ENCODE measurements at regions not wholly inside any gene's neighbourhood (a gene's known extent, or its start where the extent isn't known, plus 50 kb on each side); places are given as distances from the start of the nearest gene placed in this dataset.
A peak's percentile ranks its signal among the peaks of the same experiment; 100 is the strongest.
"Not testable (repeated sequence)": the region's sequence is repeated elsewhere in the genome, so short reads cannot be mapped to it uniquely, and the experiment has no call there.

GRCh38 chr3:107913701-107914100, 177.1 kb downstream of the CD47 start:
- Mint-ChIP-seq H3K27me3 (peaks cover 3% of the 10 kb centered on the region), H3K4me1 (peaks cover 14% of the 10 kb centered on the region), H3K36me3 (ENCODE audit: low read depth) (no peaks in the 10 kb centered on the region), H3K27ac (no peak overlapping the region), H3K4me3 (no peak overlapping the region), H3K9me3 (no peaks in the 10 kb centered on the region)
- no peak for DNase-seq
- no peak for ATAC-seq

DNA sequence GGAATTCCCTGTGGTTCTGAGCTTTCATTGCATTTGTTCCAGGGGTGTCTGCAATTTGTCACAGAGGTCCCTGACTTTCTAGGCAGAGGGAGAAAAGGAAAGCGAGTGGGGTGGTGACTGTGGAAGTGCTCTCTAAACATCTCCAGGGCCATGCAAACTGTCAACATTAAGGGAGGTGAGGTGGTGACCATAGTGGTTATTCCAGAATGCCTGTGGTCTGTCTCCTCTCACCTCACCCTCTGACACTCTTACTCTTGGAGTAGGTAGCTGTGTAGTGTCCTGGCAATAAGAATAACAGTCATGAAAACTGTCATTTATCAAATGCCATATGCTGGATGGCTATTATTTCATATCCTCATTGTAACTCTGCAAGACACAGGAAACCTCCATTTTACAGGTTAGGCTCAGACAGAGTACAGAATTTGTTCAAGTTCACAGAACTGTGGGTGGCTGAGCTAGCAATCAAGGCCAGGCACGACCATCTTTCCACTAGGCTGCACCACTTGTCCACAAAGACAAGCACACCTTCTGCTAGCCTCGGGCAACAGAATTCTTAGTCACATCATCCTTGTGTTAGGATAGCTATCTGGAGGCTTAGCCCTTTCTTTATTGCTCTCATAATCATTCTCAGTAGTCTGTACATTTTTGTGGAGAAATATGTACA, 179.4 kb downstream of the CD47 start:
- ATAC-seq = peak; percentile 38
- no peaks in the 10 kb centered on the region for H3K9me3 Mint-ChIP-seq
- H3K4me3 Mint-ChIP-seq = no peak overlapping the region

DNA sequence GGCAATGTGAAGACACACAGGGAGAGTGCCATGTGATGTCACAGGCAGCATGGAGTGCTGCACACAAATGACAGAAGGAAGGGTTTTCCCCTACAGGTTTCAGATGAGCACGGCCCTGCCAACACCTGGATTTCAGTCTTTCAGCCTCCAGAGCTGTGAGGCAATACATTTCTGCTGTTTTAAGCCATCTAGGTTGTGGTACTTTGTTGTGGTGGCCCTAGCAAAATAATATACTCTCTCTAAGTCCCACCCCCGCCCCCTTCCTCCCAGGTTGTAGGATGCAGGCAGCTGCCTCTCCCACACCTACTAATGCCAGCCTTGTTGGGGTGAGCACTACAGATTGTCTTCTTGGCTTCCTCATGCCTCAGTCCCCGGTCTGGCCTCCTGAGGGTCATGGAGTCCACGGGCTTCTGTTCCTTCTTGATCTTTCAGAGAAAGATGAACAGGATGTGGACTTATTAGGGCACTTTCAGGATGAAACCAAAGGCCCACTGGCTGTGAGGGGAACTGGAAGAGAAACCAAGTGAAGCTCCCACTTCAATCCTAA, 180.0 kb downstream of the CD47 start:
- ATAC-seq = peak; percentile 90
- peak; percentile 19 for DNase-seq

More for the DNA sequence above, 179.4 kb downstream of the CD47 start:
- Mint-ChIP-seq H3K27ac (no peak overlapping the region), H3K27me3 (no peaks in the 10 kb centered on the region), H3K36me3 (ENCODE audit: low read depth) (no peaks in the 10 kb centered on the region), H3K4me1 (peaks cover 17% of the 10 kb centered on the region)
- no peak for DNase-seq

DNA sequence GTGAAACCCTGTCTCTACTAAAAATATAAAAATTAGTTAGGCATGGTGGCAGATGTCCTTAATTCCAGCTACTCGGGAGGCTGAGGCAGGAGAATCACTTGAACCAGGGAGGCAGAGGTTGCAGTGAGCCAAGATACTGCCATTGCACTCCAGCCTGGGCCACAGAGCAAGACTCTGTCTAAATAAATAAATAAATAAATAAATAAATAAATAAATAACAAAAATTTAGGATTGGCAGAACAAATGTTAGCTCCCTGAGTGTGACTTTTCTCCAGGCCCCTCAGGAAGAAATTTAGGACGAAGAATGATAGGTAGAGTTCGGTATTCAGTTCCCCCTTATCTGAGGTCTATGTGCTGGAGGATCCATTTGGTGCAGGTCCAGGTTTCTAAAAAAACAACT, 181.2 kb downstream of the CD47 start:
- not testable (repeated sequence) for DNase-seq; H3K4me3 Mint-ChIP-seq; H3K36me3 Mint-ChIP-seq (ENCODE audit: low read depth); ATAC-seq; H3K27me3 Mint-ChIP-seq; H3K27ac Mint-ChIP-seq; H3K9me3 Mint-ChIP-seq
- peaks cover 17% of the 10 kb centered on the region for H3K4me1 Mint-ChIP-seq

More for the DNA sequence above, 180.0 kb downstream of the CD47 start:
- peaks cover 17% of the 10 kb centered on the region for H3K4me1 Mint-ChIP-seq
- no peaks in the 10 kb centered on the region for H3K36me3 Mint-ChIP-seq (ENCODE audit: low read depth)
- no peaks in the 10 kb centered on the region for H3K9me3 Mint-ChIP-seq
- no peaks in the 10 kb centered on the region for H3K27me3 Mint-ChIP-seq
- H3K27ac Mint-ChIP-seq = no peak overlapping the region
- no peak overlapping the region for H3K4me3 Mint-ChIP-seq

DNA sequence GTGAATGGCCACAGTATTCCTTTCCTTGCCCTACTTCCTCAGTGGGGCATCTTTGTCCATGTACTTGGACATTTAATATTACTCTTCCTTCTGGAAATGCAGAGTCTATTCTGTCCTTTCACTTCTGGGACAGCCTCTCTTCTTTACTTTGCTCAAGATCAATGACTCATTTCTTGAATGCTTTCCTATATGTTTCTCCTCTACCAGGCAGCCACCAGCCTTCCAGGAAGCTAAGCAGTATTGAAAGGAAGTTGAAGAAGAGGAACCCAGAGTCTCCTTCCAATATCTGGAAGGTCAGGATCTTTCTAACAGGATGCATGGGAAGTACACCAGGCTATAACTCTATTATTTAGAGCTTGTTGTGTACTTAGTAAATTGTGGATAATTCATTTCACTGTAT, 182.8 kb downstream of the CD47 start:
- no peaks in the 10 kb centered on the region for H3K27me3 Mint-ChIP-seq
- peaks cover 17% of the 10 kb centered on the region for H3K4me1 Mint-ChIP-seq
- ATAC-seq (no peak), DNase-seq (no peak)
- no peaks in the 10 kb centered on the region for H3K9me3 Mint-ChIP-seq
- no peaks in the 10 kb centered on the region for H3K36me3 Mint-ChIP-seq (ENCODE audit: low read depth)
- no peak overlapping the region for H3K27ac Mint-ChIP-seq
- no peak overlapping the region for H3K4me3 Mint-ChIP-seq

- peaks cover 1% of the 10 kb centered on the region for H3K27me3 Mint-ChIP-seq
- no peaks in the 10 kb centered on the region for H3K9me3 Mint-ChIP-seq
- DNase-seq = no peak
- H3K36me3 Mint-ChIP-seq (ENCODE audit: low read depth) = no peaks in the 10 kb centered on the region
- no peak overlapping the region for H3K27ac Mint-ChIP-seq
- H3K4me1 Mint-ChIP-seq = peaks cover 2% of the 10 kb centered on the region
- ATAC-seq = no peak
- H3K4me3 Mint-ChIP-seq = no peak overlapping the region
Observed at GRCh38 chr3:107904536-107905066, 186.2 kb downstream of the CD47 start.

DNA sequence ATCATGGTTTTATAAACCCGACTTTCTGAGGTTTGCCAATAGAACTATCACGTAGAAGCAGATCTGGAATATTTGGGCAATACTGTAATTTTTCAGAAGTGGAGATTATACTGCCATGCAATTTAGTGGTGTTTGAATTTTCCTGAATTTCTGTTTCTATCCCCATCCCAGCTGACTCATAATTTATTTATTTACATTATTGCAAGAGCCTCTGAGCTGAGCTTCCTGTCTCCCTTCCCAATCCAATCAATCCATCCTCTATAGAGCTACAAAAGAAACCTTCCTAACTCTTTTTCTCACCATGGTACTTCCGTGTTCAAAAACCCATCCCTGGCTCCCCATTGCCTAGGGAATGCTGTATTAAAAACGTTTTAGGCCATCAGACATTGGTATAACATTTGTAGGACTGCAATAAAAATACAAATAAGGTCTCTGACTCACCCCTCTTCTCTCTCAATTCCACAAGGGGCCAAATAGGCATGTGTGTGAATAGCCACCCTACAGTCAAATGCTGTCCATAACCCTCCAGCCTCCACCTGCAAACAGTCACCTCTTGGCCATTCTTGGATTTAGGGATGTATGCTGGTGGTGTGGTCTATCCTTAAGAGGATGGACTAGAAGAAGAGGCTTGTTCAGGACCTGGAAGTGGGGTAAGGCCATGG, 190.7 kb downstream of the CD47 start:
- Mint-ChIP-seq H3K36me3 (ENCODE audit: low read depth) (no peaks in the 10 kb centered on the region), H3K27me3 (peaks cover 15% of the 10 kb centered on the region), H3K4me1 (no peaks in the 10 kb centered on the region), H3K27ac (no peak overlapping the region), H3K9me3 (no peaks in the 10 kb centered on the region), H3K4me3 (no peak overlapping the region)
- no peak for DNase-seq
- no peak for ATAC-seq

GRCh38 chr3:107897471-107898061, 193.3 kb downstream of the CD47 start:
- no peak for DNase-seq
- Mint-ChIP-seq H3K4me3 (no peak overlapping the region), H3K27me3 (peaks cover 28% of the 10 kb centered on the region), H3K27ac (no peak overlapping the region), H3K36me3 (ENCODE audit: low read depth) (no peaks in the 10 kb centered on the region), H3K4me1 (no peaks in the 10 kb centered on the region), H3K9me3 (no peaks in the 10 kb centered on the region)
- no peak for ATAC-seq

DNA sequence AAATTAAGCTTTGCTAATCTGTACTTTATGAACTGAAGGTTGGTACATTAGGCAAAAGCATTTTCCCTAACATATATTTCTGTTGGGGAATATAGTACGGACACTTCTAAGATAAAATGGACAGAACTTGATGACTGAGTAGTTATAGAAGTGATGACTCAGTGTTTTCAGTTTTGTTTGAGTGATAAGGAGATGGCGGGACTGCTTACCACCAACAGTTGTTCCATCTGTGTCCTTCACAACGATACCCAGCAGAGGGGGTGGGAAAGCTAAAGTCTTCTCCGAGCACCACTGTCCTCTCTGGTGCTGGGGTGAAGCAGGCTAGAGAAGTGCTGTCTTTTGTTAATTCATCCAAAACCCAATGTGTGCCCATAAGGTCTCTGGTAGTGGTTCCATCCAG, 195.8 kb downstream of the CD47 start:
- H3K27ac Mint-ChIP-seq = no peak overlapping the region
- H3K9me3 Mint-ChIP-seq = no peaks in the 10 kb centered on the region
- DNase-seq (no peak), ATAC-seq (peak; percentile 43)
- H3K36me3 Mint-ChIP-seq (ENCODE audit: low read depth) = no peaks in the 10 kb centered on the region
- H3K4me1 Mint-ChIP-seq = no peaks in the 10 kb centered on the region
- peaks cover 28% of the 10 kb centered on the region for H3K27me3 Mint-ChIP-seq
- no peak overlapping the region for H3K4me3 Mint-ChIP-seq

DNA sequence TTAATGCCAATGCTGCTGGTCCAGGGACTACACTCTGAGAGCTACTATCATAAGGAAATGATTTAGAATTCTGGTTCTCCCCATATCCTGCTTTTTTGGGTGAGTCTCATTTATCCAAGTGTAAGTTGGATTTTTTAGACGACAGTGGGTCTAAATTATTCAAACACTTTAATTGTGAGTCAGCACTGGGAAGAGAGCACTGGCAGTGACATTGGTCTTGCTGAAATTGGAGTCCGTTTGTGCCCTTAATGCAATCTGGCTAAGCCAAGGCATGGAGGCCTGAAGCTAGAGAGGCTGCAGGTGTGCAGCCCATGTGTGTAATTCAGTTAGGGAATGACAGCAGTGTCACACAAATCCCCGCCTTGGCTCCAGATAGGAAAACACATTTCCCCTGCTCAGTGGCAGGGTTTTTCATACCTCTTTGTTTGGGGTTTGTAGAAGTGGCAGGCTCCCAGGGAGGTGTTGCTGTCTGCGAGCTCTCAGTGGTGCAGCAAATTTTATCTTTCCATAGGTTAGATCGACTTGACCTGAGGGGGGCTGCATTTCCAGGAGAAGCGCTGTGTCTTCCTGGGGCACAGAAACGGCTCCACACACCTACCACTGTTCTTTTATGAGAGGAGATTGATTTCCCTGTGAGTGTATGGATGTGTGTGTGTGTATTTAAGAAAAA, 197.7 kb downstream of the CD47 start:
- Mint-ChIP-seq H3K9me3 (peaks cover 7% of the 10 kb centered on the region), H3K27ac (no peak overlapping the region), H3K27me3 (peaks cover 27% of the 10 kb centered on the region), H3K4me1 (no peaks in the 10 kb centered on the region), H3K4me3 (no peak overlapping the region), H3K36me3 (ENCODE audit: low read depth) (no peaks in the 10 kb centered on the region)
- ATAC-seq (no peak), DNase-seq (no peak)

GRCh38 chr3:107884719-107885460, 205.9 kb downstream of the CD47 start:
- Mint-ChIP-seq H3K4me1 (peaks cover 13% of the 10 kb centered on the region), H3K9me3 (peaks cover 7% of the 10 kb centered on the region), H3K27me3 (peaks cover 2% of the 10 kb centered on the region), H3K4me3 (no peak overlapping the region), H3K36me3 (ENCODE audit: low read depth) (no peaks in the 10 kb centered on the region), H3K27ac (no peak overlapping the region)
- no peak for ATAC-seq
- DNase-seq = no peak

DNA sequence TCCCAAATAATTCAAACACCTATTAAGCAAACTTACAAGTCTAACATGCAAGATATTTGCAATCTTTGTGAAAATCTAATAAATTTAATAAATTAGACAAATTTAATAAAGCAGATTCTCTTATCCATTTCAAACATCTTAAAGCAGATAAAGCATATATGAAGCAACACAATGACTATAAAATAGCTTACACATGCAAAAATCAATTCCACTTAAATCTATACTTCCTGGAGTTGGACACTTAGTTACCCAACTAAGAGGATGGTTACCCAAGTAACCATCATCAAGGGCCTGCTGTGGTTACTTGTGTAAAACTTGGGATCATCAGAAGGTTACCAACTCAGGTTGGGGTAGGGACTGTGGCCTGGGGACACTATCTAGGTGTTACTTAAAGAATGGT, 206.8 kb downstream of the CD47 start:
- no peaks in the 10 kb centered on the region for H3K36me3 Mint-ChIP-seq (ENCODE audit: low read depth)
- peaks cover under 1% of the 10 kb centered on the region for H3K9me3 Mint-ChIP-seq
- H3K4me3 Mint-ChIP-seq = no peak overlapping the region
- H3K27ac Mint-ChIP-seq = no peak overlapping the region
- ATAC-seq = no peak
- H3K27me3 Mint-ChIP-seq = no peaks in the 10 kb centered on the region
- peaks cover 13% of the 10 kb centered on the region for H3K4me1 Mint-ChIP-seq
- no peak for DNase-seq

GRCh38 chr3:107882881-107883280, 207.9 kb downstream of the CD47 start:
- ATAC-seq (no peak), DNase-seq (no peak)
- peaks cover 13% of the 10 kb centered on the region for H3K4me1 Mint-ChIP-seq
- no peak overlapping the region for H3K27ac Mint-ChIP-seq
- no peak overlapping the region for H3K4me3 Mint-ChIP-seq
- H3K27me3 Mint-ChIP-seq = no peaks in the 10 kb centered on the region
- no peaks in the 10 kb centered on the region for H3K9me3 Mint-ChIP-seq
- no peaks in the 10 kb centered on the region for H3K36me3 Mint-ChIP-seq (ENCODE audit: low read depth)

- H3K4me3 Mint-ChIP-seq = no peak overlapping the region
- H3K36me3 Mint-ChIP-seq (ENCODE audit: low read depth) = no peaks in the 10 kb centered on the region
- ATAC-seq (no peak), DNase-seq (no peak)
- no peaks in the 10 kb centered on the region for H3K27me3 Mint-ChIP-seq
- no peak overlapping the region for H3K27ac Mint-ChIP-seq
- H3K9me3 Mint-ChIP-seq = no peaks in the 10 kb centered on the region
- peaks cover 13% of the 10 kb centered on the region for H3K4me1 Mint-ChIP-seq
Observed at GRCh38 chr3:107882261-107882660, 208.6 kb downstream of the CD47 start.
